Activated effector memory CD4-positive, alpha-beta T cell treated with anti-CD3 and anti-CD28 coated beads, Interleukin-2, amount 50 U/mL, for 16 hours (primary cell): ENCODE measurements at regions not wholly inside any gene's neighbourhood (a gene's known extent, or its start where the extent isn't known, plus 50 kb on each side); places are given as distances from the start of the nearest gene placed in this dataset.

Experiments used
- DNase-seq: peaks from one replicate; pipeline ENCODE4 v3.0.0-alpha.2; 2020

GRCh38 chr11:97814325-97814959 is 1206.3 kb upstream of the CNTN5 start:
- DNase-seq: no peak

- no peak for DNase-seq
Measured at GRCh38 chr11:97815667-97816066, 1205.1 kb upstream of the CNTN5 start.

- no peak for DNase-seq
Measured at GRCh38 chr11:97832451-97832850, 1188.3 kb upstream of the CNTN5 start.

- no peak for DNase-seq
Measured at GRCh38 chr11:97833412-97833811, 1187.3 kb upstream of the CNTN5 start.

GRCh38 chr11:97844016-97844415 is 1176.7 kb upstream of the CNTN5 start:
- no peak for DNase-seq

GRCh38 chr11:97847730-97848129 is 1173.0 kb upstream of the CNTN5 start:
- DNase-seq: no peak

GRCh38 chr11:97850701-97851100 is 1170.0 kb upstream of the CNTN5 start:
- no peak for DNase-seq

GRCh38 chr11:97854357-97854756 is 1166.4 kb upstream of the CNTN5 start:
- no peak for DNase-seq

- no peak for DNase-seq
Measured at GRCh38 chr11:97854877-97855276, 1165.9 kb upstream of the CNTN5 start.

GRCh38 chr11:97856666-97857065 is 1164.1 kb upstream of the CNTN5 start:
- DNase-seq: no peak

- DNase-seq: no peak
Measured at GRCh38 chr11:97860237-97860636, 1160.5 kb upstream of the CNTN5 start.

- no peak for DNase-seq
Measured at GRCh38 chr11:97862021-97862420, 1158.7 kb upstream of the CNTN5 start.

- no peak for DNase-seq
Measured at GRCh38 chr11:97865424-97866012, 1155.2 kb upstream of the CNTN5 start.

GRCh38 chr11:97871816-97872215 is 1148.9 kb upstream of the CNTN5 start:
- DNase-seq: no peak

- DNase-seq: no peak
Measured at GRCh38 chr11:97880209-97880608, 1140.5 kb upstream of the CNTN5 start.

GRCh38 chr11:97883086-97883485 is 1137.7 kb upstream of the CNTN5 start:
- no peak for DNase-seq

- no peak for DNase-seq
Measured at GRCh38 chr11:97888641-97889040, 1132.1 kb upstream of the CNTN5 start.

GRCh38 chr11:97890466-97890865 is 1130.3 kb upstream of the CNTN5 start:
- DNase-seq: no peak

GRCh38 chr11:97893612-97894011 is 1127.1 kb upstream of the CNTN5 start:
- no peak for DNase-seq

GRCh38 chr11:97894978-97895377 is 1125.8 kb upstream of the CNTN5 start:
- DNase-seq: no peak

GRCh38 chr11:97895572-97895971 is 1125.2 kb upstream of the CNTN5 start:
- no peak for DNase-seq

- DNase-seq: no peak
Measured at GRCh38 chr11:97902828-97903227, 1117.9 kb upstream of the CNTN5 start.

- DNase-seq: no peak
Measured at GRCh38 chr11:97905101-97905500, 1115.6 kb upstream of the CNTN5 start.

GRCh38 chr11:97905671-97906070 is 1115.1 kb upstream of the CNTN5 start:
- no peak for DNase-seq

GRCh38 chr11:97908354-97908753 is 1112.4 kb upstream of the CNTN5 start:
- no peak for DNase-seq
